Heart right ventricle (tissue), 16 donors: ENCODE measurements at regions not wholly inside any gene's neighbourhood (a gene's known extent, or its start where the extent isn't known, plus 50 kb on each side); places are given as distances from the start of the nearest gene placed in this dataset.
A peak's percentile ranks its signal among the peaks of the same experiment; 100 is the strongest.

Source experiments
- ATAC-seq, 8 donors: fragments of 200-7000 bp; cut with Tn5 transposase; one replicate each; pipeline ENCODE4 v1.9.1; 2020; ENCODE audit warnings: mild to moderate bottlenecking in 8 of 8, moderate library complexity in 8 of 8, moderate number of reproducible peaks in 1 of 8
- DNase-seq, 2 donors: peaks; one replicate each; pipeline ENCODE4 v3.0.0-alpha.2; 2020
- H3K27ac ChIP-seq, 10 donors: fragments of 200-600 bp; sonication (generic) in 2 of 10; one replicate each; pipeline versions ENCODE4 v1.5.0 to v1.8.0; 2020 to 2022; ENCODE audit warnings: mild to moderate bottlenecking in 3 of 10
- H3K27me3 ChIP-seq, 7 donors: fragments of 200-600 bp; one replicate each; pipeline ENCODE4 v1.8.0; 2021 to 2022; ENCODE audit warnings: mild to moderate bottlenecking in 2 of 7
- H3K36me3 ChIP-seq, 9 donors: fragments of 200-600 bp; sonication (generic) in 1 of 9; one replicate each; pipeline versions ENCODE4 v1.5.0 to v1.8.0; 2020 to 2022; ENCODE audit warnings: mild to moderate bottlenecking in 2 of 9
- H3K4me1 ChIP-seq, 9 donors: fragments of 200-600 bp; sonication (generic) in 1 of 9; one replicate each; pipeline versions ENCODE4 v1.5.0 to v1.8.0; 2020 to 2022; ENCODE audit warnings: mild to moderate bottlenecking in 4 of 9
- H3K4me3 ChIP-seq, 10 donors: fragments of 200-600 bp; sonication (generic) in 2 of 10; one replicate each; pipeline versions ENCODE4 v1.5.0 to v1.8.0; 2020 to 2022; ENCODE audit warnings: mild to moderate bottlenecking in 7 of 10, moderate library complexity in 2 of 10
- H3K9me3 ChIP-seq, 11 donors: fragments of 200-600 bp in 10 of 11; sonication (generic) in 2 of 11; one replicate each; pipeline versions ENCODE4 v1.5.0 to v1.8.0; 2013 to 2022; ENCODE audit warnings: mild to moderate bottlenecking in 2 of 11, control low read depth in 1 of 11, moderate library complexity in 1 of 11
- CTCF ChIP-seq, 9 donors: fragments of 200-600 bp; sonication (generic) in 2 of 9; IDR thresholded peaks; one replicate each; pipeline versions ENCODE4 v1.5.0 to v1.8.0; 2021 to 2022; ENCODE audit warnings: antibody characterized with exemption in 9 of 9, mild to moderate bottlenecking in 5 of 9, moderate library complexity in 1 of 9
- WGBS, 2 donors: extraction: QIAGEN DNeasy Blood & Tissue Kit; methylation state at CpG; one replicate each; pipeline ENCODE4 v1.1.7; 2013; ENCODE audit warnings: inconsistent platforms in 1 of 2; 5-methylcytosine and 5-hydroxymethylcytosine counted together
- intact Hi-C, 10 donors: fragments of 100-400 bp; cut with DNase I; formaldehyde crosslinking; loops; one replicate each; pipeline versions ENCODE4 v1.11.1 to v1.14.2; 2022
- donor health status: Arrhythmogenic right ventricular cardiomyopathy.
- donor health status: ischemic (EF 13 %, LVEDD 7.1; RV severe dilation, severe dysfunction).
- donor health status: healthy with polysubstance abuse.
- donor health status: DM: no; HTN: yes; CAD: no.
- donor health status: DM: no; HTN: no; CAD: no.
- donor health status: ischemic (EF 25% LVEDD 6.9; RV normal size, moderate dysfunction).
- donor health status: ischemic (EF 25% LVEDD 5.7; RV mildly dilated, moderate dysfunction).
- donor health status: healthy.
- donor health status: DM: yes; HTN: yes; CAD: no.
- donor health status: Ischemic cardiomyopathy.
- donor health status: ischemic (EF 35%, LVEDD 5.7; RV mildly dilated, moderate dysfunction).
- donor health status: nonischemic (EF 11% LVEDD 7.7; RV severe dilation, severe dysfunction).
- donor health status: DM: yes; HTN: yes; CAD: no.
- donor health status: PGD.
- donor health status: ischemic (EF 29% LVEDD 5.4; RV normal size, mild dysfunction).
- donor health status: nonischemic (EF 23%, LVEDD 6.1; RV moderate dilation, normal function).

- no peak for TF ChIP-seq CTCF (IDR thresholded peaks at IDR 0.05)
- Histone ChIP-seq H3K27me3 (no peaks in the 10 kb centered on the region), H3K27ac (no peak overlapping the region), H3K4me3 (no peak overlapping the region), H3K9me3 (no peaks in the 10 kb centered on the region), H3K36me3 (no peaks in the 10 kb centered on the region), H3K4me1 (peaks cover 7 to 42% (median 27%) of the 10 kb centered on the region in 9 donors)
- DNase-seq = no peak
- 71 to 85% methylated on average over 4 of the region's 4 CpGs for WGBS, 2 donors
- intact Hi-C loops = loop anchor here in 1 of 10 donors (10.0 kb wide), 1 partner anchor 74 kb away; no protein-coding TSS in a partner anchor
- no peak for ATAC-seq
These were observed 91.9 kb upstream of the TSPAN2 start for GRCh38 chr1:115181231-115181630.

- Histone ChIP-seq H3K27ac (peak overlapping the region in 6 of 10 donors; percentile 24 to 63 (median 42)), H3K9me3 (peaks cover 0 to 4% (median 0%) of the 10 kb centered on the region in 11 donors), H3K27me3 (no peaks in the 10 kb centered on the region), H3K4me3 (no peak overlapping the region), H3K4me1 (peaks cover 7 to 29% (median 16%) of the 10 kb centered on the region in 9 donors), H3K36me3 (no peaks in the 10 kb centered on the region)
- TF ChIP-seq CTCF (IDR thresholded peaks at IDR 0.05) = no peak
- 55 to 56% methylated on average over 12 of the region's 12 CpGs for WGBS, 2 donors
- DNase-seq (peak; percentile 51 to 72), ATAC-seq (peak; percentile 40 to 93 (median 75))
- intact Hi-C loops = loop anchor here in 2 of 10 donors (5.0 to 10.0 kb wide), 2 partner anchors 37 to 75 kb away; no protein-coding TSS in a partner anchor
These were observed 90.2 kb upstream of the TSPAN2 start for GRCh38 chr1:115179397-115180079.

GRCh38 chr1:115176189-115176588, 86.9 kb upstream of the TSPAN2 start:
- H3K9me3 ChIP-seq = peaks cover 0 to 6% (median 0%) of the 10 kb centered on the region in 11 donors
- no peaks in the 10 kb centered on the region for H3K27me3 ChIP-seq
- H3K36me3 ChIP-seq = no peaks in the 10 kb centered on the region
- H3K27ac ChIP-seq = peak overlapping the region in 1 of 10 donors; percentile 10
- no peak for TF ChIP-seq CTCF (IDR thresholded peaks at IDR 0.05)
- peak in 3 of 8 donors; percentile 25 to 68 (median 36) for ATAC-seq
- 53 to 69% methylated on average over 1 of the region's 1 CpG for WGBS, 2 donors
- intact Hi-C loops = loop anchor here in 1 of 10 donors (5.0 kb wide), 1 partner anchor 34 kb away; no protein-coding TSS in a partner anchor
- H3K4me1 ChIP-seq = peaks cover 0 to 14% (median 4%) of the 10 kb centered on the region in 9 donors
- no peak overlapping the region for H3K4me3 ChIP-seq
- DNase-seq = no peak

- Histone ChIP-seq H3K4me3 (no peak overlapping the region), H3K27ac (peak overlapping the region in 1 of 10 donors; percentile 10), H3K27me3 (no peaks in the 10 kb centered on the region), H3K36me3 (no peaks in the 10 kb centered on the region), H3K4me1 (peaks cover 0 to 18% (median 4%) of the 10 kb centered on the region in 9 donors), H3K9me3 (peaks cover 0 to 6% (median 0%) of the 10 kb centered on the region in 11 donors)
- TF ChIP-seq CTCF (IDR thresholded peaks at IDR 0.05) = no peak
- intact Hi-C loops = loop anchor here in 1 of 10 donors (5.0 kb wide), 1 partner anchor 33 kb away; no protein-coding TSS in a partner anchor
- ATAC-seq = no peak
- DNase-seq = no peak
- 57 to 58% methylated on average over 2 of the region's 2 CpGs for WGBS, 2 donors
These were observed 86.3 kb upstream of the TSPAN2 start for GRCh38 chr1:115175596-115175995.
